VCaP (cell line): ENCODE measurements at regions not wholly inside any gene's neighbourhood (a gene's known extent, or its start where the extent isn't known, plus 50 kb on each side); places are given as distances from the start of the nearest gene placed in this dataset.

Experiments
- H3K27ac ChIP-seq: fragments of 450-650 bp; 2 replicates; pipeline ENCODE4 v1.5.1; 2017
- TF ChIP-seq, protein P1 (sequence below): fragments of 450-650 bp; conservative IDR thresholded peaks from 2 replicates; pipeline ENCODE4 v1.5.1; 2017; ENCODE audit warnings: mild to moderate bottlenecking, moderate library complexity

DNA sequence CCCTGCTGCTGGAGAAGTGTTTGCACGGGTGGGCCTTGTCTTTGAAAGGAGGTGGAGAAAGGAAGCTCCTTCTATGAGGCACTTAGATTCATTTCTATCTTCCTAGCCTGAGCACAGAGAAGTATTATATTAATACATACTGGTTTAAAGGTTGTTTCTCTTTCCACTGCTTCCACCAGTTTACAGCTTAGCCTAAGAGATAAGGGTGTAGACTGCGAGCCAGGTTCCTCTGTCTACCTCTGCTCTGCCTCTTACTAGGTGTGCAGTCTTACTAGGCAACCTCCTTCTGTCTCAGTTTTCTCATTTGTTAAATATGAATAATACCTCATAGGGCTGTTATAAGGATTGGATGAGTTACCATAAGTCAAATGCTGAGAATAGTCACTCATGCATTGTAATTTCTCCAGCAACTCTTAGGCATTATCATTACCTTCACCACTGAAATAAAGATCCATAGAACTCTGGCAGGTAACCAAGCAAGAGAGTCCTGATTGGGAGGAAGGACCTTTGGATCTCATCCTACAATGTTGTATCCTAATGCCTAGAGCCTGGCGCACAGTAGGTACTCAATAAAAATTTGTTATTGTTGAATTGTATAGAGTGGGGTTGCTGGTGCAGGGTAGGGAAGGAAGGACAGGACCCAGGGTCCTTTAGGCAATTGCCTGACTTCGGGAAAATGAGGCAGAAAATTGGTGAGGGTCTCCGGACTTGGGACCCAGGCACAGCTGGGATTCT is 95.1 kb downstream of the TBX19 start:
- TF ChIP-seq, protein P1, sequence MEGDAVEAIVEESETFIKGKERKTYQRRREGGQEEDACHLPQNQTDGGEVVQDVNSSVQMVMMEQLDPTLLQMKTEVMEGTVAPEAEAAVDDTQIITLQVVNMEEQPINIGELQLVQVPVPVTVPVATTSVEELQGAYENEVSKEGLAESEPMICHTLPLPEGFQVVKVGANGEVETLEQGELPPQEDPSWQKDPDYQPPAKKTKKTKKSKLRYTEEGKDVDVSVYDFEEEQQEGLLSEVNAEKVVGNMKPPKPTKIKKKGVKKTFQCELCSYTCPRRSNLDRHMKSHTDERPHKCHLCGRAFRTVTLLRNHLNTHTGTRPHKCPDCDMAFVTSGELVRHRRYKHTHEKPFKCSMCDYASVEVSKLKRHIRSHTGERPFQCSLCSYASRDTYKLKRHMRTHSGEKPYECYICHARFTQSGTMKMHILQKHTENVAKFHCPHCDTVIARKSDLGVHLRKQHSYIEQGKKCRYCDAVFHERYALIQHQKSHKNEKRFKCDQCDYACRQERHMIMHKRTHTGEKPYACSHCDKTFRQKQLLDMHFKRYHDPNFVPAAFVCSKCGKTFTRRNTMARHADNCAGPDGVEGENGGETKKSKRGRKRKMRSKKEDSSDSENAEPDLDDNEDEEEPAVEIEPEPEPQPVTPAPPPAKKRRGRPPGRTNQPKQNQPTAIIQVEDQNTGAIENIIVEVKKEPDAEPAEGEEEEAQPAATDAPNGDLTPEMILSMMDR, result no peak
- H3K27ac ChIP-seq, result no peak overlapping the region

DNA sequence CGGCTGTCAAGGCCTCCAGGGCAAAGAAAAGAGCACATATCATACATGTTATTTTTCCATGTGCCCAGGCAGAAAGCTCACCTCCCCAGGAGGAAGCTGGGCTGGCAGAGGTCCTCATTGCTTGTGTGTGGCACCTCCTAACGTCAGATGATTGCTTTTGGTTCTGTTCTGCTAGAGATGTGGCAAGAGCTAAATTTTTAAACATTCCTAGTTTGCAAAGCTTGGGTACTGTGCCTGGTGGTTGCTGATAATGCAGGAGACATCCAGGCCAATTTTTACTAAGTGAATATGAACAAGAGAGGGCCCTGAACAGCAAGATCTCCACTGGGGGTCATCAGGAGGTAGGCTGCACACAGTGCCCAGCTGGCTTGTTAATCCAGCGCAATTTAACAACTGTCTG is 93.9 kb downstream of the TBX19 start:
- no peak overlapping the region for H3K27ac ChIP-seq
- TF ChIP-seq, protein P1, result no peak

DNA sequence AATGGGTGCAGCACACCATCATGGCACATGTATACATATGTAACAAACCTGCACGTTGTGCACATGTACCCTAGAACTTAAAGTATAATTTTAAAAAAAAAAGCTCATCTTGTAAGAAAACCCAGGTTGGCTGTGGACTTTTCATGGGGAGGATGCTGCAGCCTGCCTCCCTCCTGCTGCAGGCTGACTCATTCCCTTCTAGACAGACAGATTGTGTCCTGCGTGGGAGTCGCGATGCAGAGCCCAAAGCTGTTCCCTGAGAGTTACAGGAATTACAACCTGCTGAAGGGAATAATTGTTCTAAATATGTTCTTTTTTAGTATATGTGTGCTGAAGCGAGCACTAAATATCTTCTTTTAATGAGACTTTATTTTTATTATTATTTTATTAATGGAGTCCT is 93.2 kb downstream of the TBX19 start:
- no peak overlapping the region for H3K27ac ChIP-seq
- TF ChIP-seq, protein P1, result no peak

DNA sequence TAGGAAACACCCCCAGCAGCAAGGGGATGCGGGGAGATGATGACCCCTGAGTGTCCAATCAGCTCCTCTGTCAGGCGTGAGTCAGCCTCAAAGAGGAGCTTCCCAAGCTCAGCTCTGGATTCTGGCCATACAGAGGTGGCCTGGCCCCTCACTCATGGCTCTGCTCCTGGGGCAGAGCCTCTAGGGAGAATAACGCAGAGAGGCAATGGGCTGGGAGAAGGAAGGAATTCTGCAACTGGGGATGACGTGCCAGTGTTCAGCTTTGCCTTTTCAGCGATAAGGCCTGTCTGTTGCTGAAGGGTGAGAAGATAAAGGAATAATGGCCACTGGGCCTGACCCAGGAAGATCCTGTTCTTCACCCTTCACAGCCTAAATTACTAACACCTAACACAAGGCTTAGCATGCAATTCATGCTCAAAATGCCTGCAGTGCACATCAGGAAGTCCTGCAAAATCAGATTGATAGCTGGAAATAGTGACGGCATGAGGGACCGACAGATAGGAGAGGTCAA is 92.2 kb downstream of the TBX19 start:
- TF ChIP-seq, protein P1, result no peak
- no peak overlapping the region for H3K27ac ChIP-seq

DNA sequence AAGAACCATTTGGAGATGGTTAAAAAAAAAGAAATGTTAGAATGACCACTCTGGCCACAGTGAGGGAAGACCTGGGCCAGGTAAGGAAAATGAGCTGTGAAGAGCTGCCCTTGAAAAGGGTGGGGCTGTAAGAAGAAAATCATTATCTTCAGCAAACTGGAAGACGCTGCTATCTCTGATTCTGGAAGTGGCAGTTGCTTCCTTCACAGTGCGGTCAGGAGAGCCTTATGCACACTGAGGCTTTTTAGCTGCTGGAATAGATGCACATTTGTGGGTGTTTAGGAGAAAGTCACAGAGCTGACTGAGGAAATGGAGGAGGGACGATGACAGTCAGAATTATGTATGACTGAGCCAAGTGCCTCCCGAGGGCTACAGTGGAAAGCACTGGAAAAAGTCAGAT is 91.6 kb downstream of the TBX19 start:
- TF ChIP-seq, protein P1, result no peak
- no peak overlapping the region for H3K27ac ChIP-seq

DNA sequence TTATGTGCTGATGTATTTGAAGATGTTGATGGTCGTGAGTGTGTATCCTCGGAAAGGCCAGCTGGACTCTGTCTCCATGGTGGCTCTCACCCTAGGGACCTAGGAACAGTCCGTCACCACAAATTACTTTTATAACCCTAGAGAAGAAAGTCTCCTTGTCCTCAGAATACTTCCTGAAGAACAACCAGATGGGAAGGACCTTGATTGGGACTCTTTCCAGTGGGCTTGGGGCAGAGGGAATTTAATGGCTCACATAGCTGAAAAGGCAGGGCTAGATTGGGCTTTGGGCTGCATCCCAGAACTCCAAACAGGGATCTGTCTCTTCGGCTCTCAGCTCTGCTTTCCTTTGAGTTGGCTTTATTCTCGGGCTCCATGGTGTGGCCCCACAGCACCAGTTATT is 90.8 kb downstream of the TBX19 start:
- no peak overlapping the region for H3K27ac ChIP-seq
- TF ChIP-seq, protein P1, result no peak

DNA sequence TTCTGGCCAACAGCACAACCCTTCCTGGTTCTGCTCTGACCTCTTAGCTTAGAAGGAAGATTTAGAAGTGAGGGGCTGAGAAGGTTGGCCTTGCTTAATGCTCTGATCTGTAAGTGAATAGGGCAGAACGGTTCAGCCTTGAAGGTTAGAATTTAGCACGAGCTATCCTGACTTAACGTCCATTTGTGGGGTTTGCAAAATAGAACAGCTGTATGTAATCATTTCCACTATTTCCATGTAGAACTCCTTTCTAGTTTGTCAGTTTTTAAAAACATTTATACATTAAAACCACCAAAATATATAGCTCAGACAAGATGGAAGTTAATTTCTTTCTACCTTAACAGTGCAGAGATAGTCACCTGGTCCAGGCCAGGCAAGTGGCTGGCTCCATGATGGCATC is 89.9 kb downstream of the TBX19 start:
- no peak overlapping the region for H3K27ac ChIP-seq
- TF ChIP-seq, protein P1, result no peak
